ENCODE measurements at regions not wholly inside any gene's neighbourhood (a gene's known extent, or its start where the extent isn't known, plus 50 kb on each side); places are given as distances from the start of the nearest gene placed in this dataset.

DNA sequence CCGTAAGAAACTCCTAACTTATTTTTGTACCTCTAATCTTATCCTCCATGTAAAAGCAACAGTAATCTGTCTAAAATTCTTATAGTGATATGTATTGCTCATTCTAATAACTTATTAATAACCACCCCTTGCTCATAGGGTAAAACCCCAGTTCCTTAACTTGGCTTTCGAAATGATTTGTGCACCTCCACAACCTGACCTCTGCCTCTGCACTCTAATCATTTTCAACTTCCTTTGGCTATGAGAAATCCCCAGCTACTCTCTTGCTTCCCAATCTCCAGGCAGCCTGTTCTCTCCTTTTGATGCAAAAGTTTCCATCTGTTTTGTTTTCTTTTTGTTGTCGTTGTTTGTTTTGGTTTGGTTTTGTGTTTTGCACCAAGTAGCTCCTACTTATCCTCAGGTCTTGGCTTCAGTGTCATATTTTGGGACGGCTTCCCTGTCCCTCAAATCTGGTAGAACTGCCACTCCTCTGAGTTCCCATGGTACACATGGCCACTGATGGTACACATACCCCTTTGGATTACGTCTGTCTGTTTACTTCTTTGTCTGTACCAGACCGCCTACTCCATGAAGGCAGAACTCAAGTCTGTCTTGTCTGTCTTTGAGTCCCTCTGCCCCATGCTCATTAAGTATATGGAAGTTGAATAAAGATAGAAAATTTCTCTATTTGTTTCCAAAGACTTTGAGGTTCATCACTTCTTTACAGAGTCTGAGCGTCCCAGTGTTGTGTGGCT is 105.6 kb upstream of the TGFBR2 start:
- TF ChIP-seq, protein P1, sequence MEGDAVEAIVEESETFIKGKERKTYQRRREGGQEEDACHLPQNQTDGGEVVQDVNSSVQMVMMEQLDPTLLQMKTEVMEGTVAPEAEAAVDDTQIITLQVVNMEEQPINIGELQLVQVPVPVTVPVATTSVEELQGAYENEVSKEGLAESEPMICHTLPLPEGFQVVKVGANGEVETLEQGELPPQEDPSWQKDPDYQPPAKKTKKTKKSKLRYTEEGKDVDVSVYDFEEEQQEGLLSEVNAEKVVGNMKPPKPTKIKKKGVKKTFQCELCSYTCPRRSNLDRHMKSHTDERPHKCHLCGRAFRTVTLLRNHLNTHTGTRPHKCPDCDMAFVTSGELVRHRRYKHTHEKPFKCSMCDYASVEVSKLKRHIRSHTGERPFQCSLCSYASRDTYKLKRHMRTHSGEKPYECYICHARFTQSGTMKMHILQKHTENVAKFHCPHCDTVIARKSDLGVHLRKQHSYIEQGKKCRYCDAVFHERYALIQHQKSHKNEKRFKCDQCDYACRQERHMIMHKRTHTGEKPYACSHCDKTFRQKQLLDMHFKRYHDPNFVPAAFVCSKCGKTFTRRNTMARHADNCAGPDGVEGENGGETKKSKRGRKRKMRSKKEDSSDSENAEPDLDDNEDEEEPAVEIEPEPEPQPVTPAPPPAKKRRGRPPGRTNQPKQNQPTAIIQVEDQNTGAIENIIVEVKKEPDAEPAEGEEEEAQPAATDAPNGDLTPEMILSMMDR (IDR thresholded peaks at IDR 0.05; ENCODE audit: low read length, missing control alignments), result no peak
- DNase-seq (ENCODE audit: low read depth), result no peak
- no peak overlapping the region for H3K4me3 ChIP-seq (replicated peaks; ENCODE audit: low read depth, low read length)

DNA sequence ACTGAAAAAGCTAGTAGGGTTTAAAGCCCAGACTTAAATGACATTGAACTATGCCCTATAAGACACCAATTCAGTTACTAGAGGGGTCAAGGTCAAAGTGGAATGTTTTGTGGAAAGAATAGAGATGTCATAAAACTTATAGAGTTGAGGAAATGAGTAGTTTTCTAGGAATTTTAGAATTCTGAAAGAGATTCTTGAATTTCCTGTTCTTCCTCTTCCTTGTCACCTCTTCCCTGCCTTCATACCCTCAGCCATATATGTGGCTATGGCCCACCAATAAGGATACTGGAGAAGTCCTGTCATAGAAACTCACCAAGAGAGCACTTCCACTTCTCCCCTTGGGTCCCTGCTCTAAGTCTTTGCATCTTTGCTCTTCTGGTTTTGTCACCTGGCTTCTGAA is 104.9 kb upstream of the TGFBR2 start:
- TF ChIP-seq, protein P1 (IDR thresholded peaks at IDR 0.05; ENCODE audit: low read length, missing control alignments), result no peak
- no peak for DNase-seq (ENCODE audit: low read depth)
- H3K4me3 ChIP-seq (replicated peaks; ENCODE audit: low read depth, low read length), result no peak overlapping the region

DNA sequence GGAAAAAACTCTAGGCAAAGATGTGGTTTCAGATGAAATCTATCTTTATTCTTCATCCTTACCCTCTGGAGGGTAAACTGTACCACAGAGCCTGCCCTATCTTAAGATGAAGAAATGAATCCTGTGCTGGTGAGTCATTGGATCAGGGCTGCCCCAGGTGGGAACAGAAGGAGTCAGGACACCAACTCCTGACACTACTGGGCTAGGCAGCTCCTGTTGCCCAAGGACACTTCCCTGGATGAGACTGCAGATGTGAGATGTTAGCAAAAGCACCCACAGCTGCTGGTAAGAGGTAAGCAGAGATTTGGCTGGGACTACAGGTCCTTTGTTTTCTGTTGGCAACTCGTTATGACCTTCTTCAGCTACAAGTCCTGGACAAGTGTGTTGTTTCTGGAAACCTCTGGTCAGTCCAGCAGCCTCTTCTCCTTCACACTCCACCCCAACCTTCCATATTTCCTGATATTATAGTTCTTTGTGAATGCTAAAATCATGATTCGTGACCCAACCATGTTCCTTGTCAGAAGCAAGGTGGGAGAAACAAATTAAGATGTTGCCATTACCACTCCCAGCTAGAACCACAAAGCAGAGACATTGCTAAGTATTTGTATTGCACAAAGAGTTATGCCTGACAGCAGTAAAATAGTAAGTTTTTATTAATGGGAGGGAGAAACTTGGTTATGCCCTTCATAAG is 104.2 kb upstream of the TGFBR2 start:
- H3K4me3 ChIP-seq (replicated peaks; ENCODE audit: low read depth, low read length), result no peak overlapping the region
- TF ChIP-seq, protein P1 (IDR thresholded peaks at IDR 0.05; ENCODE audit: low read length, missing control alignments), result no peak
- DNase-seq (ENCODE audit: low read depth), result no peak

DNA sequence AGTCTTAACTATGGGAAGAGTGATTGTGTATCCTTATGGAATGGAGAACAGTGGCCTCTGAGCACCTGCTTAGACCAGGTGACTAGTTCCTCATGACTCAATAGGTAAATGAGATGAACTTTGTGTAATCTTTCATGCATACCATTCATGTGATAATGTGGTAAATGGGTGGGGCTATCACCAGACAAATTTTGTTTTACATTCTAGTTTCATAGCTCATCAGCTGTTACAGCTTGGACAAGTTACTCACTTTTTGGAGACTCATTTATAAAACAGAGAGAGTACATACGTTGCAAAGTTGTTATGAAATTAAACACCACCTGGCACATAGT is 103.7 kb upstream of the TGFBR2 start:
- DNase-seq (ENCODE audit: low read depth), result no peak
- TF ChIP-seq, protein P1 (IDR thresholded peaks at IDR 0.05; ENCODE audit: low read length, missing control alignments), result no peak
- H3K4me3 ChIP-seq (replicated peaks; ENCODE audit: low read depth, low read length), result no peak overlapping the region

DNA sequence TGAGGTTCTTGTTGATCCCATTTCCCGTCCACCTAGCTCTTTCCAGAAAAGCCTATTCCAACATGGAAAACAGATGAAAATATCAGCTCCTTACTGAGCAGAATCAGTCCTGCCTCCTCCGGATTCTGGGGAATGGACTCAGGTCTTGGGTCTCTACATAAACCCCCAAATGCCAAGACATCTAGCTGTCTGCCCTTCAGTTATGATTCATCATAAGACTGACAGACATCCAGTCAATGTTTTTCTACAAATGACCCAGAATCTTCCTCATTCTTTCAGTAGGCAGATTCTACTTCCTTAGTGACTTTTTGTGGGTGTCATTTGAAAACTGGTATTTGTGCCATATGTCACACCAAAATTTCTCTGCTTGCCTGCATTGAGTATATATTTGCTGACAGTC is 103.0 kb upstream of the TGFBR2 start:
- no peak for DNase-seq (ENCODE audit: low read depth)
- TF ChIP-seq, protein P1 (IDR thresholded peaks at IDR 0.05; ENCODE audit: low read length, missing control alignments), result no peak
- no peak overlapping the region for H3K4me3 ChIP-seq (replicated peaks; ENCODE audit: low read depth, low read length)

DNA sequence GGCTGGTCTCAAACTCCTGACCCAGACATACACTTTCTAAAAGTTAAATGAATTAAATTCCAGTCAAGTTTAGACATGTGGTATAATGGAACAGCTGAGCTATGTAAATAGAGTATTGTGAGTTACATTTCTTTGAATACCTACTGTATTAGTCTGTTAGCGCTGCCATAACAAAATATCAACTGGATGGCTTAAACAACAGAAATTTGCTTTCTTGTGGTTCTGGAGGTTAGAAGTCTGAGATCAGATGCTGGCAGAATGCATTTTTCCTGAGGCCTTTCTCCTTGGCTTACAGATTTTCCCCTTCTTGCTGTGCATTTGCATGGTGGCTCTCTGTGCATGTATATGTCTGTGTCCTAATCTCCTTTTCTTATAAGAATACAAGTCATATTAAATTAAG is 101.5 kb upstream of the TGFBR2 start:
- TF ChIP-seq, protein P1 (IDR thresholded peaks at IDR 0.05; ENCODE audit: low read length, missing control alignments), result no peak
- no peak for DNase-seq (ENCODE audit: low read depth)
- H3K4me3 ChIP-seq (replicated peaks; ENCODE audit: low read depth, low read length), result no peak overlapping the region
